ENCODE measurements at regions not wholly inside any gene's neighbourhood (a gene's known extent, or its start where the extent isn't known, plus 50 kb on each side); places are given as distances from the start of the nearest gene placed in this dataset.
"Not testable (repeated sequence)": the region's sequence is repeated elsewhere in the genome, so short reads cannot be mapped to it uniquely, and the experiment has no call there.

DNA sequence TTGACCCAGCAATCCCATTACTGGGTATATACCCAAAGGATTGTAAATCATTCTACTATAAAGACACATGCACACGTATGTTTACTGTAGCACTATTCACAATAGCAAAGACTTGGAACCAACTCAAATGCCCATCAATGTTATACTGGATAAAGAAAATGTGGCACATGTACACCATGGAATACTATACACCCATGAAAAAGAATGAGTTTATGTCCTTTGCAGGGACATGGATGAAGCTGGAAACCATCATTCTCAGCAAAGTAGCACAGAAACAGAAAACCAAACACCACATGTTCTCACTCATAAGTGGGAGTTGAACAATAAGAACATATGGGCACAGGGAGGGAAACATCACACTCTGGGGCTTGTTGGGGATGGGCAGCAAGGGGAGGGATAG lies 83.0 kb upstream of the GRIN3A start:
- H3K27ac Mint-ChIP-seq; H3K27me3 Mint-ChIP-seq (ENCODE audit: insufficient read depth); intact Hi-C loops (cut with micrococcal nuclease); H3K4me3 Mint-ChIP-seq; H3K36me3 Mint-ChIP-seq (ENCODE audit: low read depth); DNase-seq (ENCODE audit: low spot score); H3K4me1 Mint-ChIP-seq (ENCODE audit: low read depth): not testable (repeated sequence)
- peaks cover 12% of the 10 kb centered on the region for H3K9me3 Mint-ChIP-seq

DNA sequence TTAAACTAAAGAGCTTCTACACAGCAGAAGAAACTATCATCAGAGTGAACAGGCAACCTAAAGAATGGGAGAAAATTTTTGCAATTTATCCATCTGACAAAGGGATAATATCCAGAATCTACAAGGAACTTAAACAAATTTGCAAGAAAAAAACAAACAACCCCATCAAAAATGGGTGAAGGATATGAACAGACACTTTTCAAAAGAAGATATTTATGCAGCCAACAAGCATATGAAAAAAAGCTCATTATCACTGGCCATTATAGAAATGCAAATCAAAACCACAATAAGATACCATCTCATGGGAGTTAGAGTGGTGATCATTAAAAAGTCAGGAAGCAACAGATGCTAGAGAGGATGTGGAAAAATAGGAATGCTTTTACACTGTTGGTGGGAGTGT lies 82.5 kb upstream of the GRIN3A start:
- intact Hi-C loops (cut with micrococcal nuclease); H3K27me3 Mint-ChIP-seq (ENCODE audit: insufficient read depth); DNase-seq (ENCODE audit: low spot score); H3K27ac Mint-ChIP-seq; H3K4me1 Mint-ChIP-seq (ENCODE audit: low read depth); H3K4me3 Mint-ChIP-seq; H3K36me3 Mint-ChIP-seq (ENCODE audit: low read depth): not testable (repeated sequence)
- H3K9me3 Mint-ChIP-seq = peaks cover 12% of the 10 kb centered on the region

DNA sequence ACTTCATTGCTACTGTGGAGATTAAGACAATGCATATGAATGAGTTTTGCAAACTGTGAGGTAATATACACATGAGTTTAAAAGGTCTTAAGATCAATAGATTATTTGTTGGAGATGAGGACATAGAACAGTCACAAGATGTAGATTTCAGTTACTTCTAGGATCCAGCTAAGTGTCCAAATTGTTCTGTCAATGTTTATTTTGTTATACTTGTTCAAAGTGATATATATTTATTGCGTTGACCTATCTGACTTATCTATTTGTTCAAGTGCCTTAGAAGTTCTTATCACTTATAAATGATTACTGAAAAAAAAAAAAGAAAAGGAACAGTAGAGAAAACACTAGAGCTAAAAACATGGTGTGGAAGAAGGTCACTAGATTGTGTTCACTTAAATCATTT lies 75.6 kb upstream of the GRIN3A start:
- Mint-ChIP-seq H3K9me3 (peaks cover 6% of the 10 kb centered on the region), H3K4me1 (ENCODE audit: low read depth) (no peaks in the 10 kb centered on the region), H3K27me3 (ENCODE audit: insufficient read depth) (no peaks in the 10 kb centered on the region), H3K27ac (no peak overlapping the region), H3K4me3 (no peak overlapping the region), H3K36me3 (ENCODE audit: low read depth) (no peaks in the 10 kb centered on the region)
- DNase-seq (ENCODE audit: low spot score) = no peak
- intact Hi-C loops (cut with micrococcal nuclease) = no loop called here

DNA sequence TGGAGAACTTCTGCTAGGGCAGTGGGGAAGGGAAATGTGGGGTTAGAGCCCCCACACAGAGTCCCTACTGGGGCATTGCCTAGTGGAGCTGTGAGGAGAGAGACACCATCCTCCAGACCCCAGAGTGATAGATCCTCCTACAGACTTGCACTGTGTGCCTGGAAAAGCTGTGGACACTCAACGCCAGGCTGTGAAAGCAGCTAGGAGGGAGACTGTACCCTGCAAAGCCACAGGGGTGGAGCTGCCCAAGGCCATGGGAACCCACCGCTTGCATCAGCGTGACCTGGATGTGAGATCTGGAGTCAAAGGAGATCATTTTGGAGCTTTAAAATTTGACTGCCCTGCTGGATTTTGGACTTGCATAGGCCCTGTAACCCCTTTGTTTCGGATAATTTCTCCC lies 69.4 kb upstream of the GRIN3A start:
- DNase-seq (ENCODE audit: low spot score); H3K27me3 Mint-ChIP-seq (ENCODE audit: insufficient read depth); intact Hi-C loops (cut with micrococcal nuclease); H3K27ac Mint-ChIP-seq; H3K9me3 Mint-ChIP-seq; H3K4me3 Mint-ChIP-seq; H3K36me3 Mint-ChIP-seq (ENCODE audit: low read depth); H3K4me1 Mint-ChIP-seq (ENCODE audit: low read depth): not testable (repeated sequence)

DNA sequence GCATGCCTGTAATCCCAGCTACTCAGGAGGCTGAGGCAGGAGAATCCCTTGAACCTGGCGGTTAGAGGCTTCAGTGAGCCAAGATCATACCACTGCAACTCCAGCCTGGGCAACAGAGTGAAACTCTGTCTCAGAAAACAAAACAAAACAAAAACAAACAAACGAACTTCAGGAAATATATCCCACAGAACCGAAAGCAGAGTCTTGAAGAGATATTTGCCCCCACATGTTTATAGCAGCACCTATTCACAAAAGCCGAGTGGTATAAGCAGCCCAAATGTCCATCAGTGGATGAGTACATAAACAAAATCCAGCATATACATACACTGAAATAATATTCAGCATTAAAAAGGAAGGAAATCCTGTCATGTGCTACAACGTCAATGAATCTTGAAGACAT lies 57.6 kb upstream of the GRIN3A start:
- intact Hi-C loops (cut with micrococcal nuclease) = no loop called here
- Mint-ChIP-seq H3K27me3 (ENCODE audit: insufficient read depth) (peaks cover 2% of the 10 kb centered on the region), H3K9me3 (no peaks in the 10 kb centered on the region)

DNA sequence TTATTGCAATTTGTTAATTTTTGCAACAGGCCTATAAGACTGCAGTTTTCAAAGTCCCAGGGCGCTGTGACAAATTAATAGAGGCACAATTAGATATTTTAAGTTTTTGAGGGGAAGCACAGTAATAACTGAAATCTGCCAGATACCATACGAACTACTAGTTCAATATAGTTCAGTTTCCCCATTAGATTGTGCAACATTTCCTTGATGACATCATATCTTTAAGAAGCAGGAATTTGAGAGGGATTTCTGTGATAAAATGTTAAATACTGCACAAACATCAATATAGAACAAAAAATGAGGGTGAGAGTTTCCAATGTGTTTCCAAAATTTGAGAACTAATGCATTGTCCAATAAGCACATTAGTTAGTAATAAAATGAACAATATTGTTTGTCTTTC lies 56.7 kb upstream of the GRIN3A start:
- H3K27me3 Mint-ChIP-seq (ENCODE audit: insufficient read depth) = peaks cover 2% of the 10 kb centered on the region
- no peak for DNase-seq (ENCODE audit: low spot score)
- intact Hi-C loops (cut with micrococcal nuclease) = no loop called here

More for the DNA sequence above, 57.6 kb upstream of the GRIN3A start:
- no peak overlapping the region for H3K4me3 Mint-ChIP-seq
- H3K36me3 Mint-ChIP-seq (ENCODE audit: low read depth) = no peaks in the 10 kb centered on the region
- no peak for DNase-seq (ENCODE audit: low spot score)
- no peaks in the 10 kb centered on the region for H3K4me1 Mint-ChIP-seq (ENCODE audit: low read depth)
- no peak overlapping the region for H3K27ac Mint-ChIP-seq

DNA sequence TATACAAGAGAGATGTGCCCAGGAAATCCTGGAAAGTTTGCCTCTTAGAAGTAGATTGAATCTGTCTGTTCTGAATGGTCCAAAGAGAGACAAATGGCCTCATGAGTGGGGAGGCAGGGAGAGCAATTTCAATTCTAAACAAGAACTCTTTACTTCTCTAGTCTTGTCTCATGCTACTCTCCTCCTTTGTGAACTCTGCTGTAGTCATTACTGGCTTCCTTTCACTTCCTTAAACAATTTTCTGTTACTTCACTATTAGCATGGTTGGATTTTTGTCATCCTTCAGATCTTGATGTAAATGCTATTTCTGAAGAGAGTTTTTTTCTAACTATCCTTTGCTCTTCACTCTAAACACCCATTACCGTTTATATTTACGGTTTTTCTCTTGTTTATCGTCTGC lies 54.0 kb upstream of the GRIN3A start:
- Mint-ChIP-seq H3K27me3 (ENCODE audit: insufficient read depth) (peaks cover 2% of the 10 kb centered on the region), H3K9me3 (no peaks in the 10 kb centered on the region)

More for the DNA sequence above, 56.7 kb upstream of the GRIN3A start:
- Mint-ChIP-seq H3K36me3 (ENCODE audit: low read depth) (no peaks in the 10 kb centered on the region), H3K4me3 (no peak overlapping the region), H3K9me3 (no peaks in the 10 kb centered on the region), H3K27ac (no peak overlapping the region), H3K4me1 (ENCODE audit: low read depth) (no peaks in the 10 kb centered on the region)

DNA sequence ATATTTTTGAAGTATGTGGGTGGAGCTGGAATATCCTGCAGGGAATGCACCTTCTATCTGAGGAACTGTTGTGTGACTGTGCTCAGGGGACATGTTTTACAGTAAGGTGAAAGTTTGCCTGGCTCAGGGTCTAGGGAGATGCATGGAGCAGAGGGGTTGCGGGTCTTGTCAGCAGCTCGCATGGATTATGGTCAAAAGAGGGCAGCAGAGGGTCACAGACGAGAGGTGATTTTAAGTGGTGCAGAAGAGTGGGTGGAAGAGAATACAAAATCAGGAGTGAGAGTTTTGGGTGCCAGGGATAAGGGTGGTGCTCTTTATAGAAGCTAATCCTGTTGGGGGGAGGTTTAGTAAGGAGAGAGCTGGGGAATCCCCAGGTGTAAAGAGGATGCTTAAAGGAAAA lies 53.5 kb upstream of the GRIN3A start:
- Mint-ChIP-seq H3K27ac (no peak overlapping the region), H3K4me3 (no peak overlapping the region), H3K36me3 (ENCODE audit: low read depth) (no peaks in the 10 kb centered on the region), H3K4me1 (ENCODE audit: low read depth) (no peaks in the 10 kb centered on the region), H3K9me3 (no peaks in the 10 kb centered on the region), H3K27me3 (ENCODE audit: insufficient read depth) (peaks cover 2% of the 10 kb centered on the region)
- no peak for DNase-seq (ENCODE audit: low spot score)
- intact Hi-C loops (cut with micrococcal nuclease) = no loop called here

More for the DNA sequence above, 54.0 kb upstream of the GRIN3A start:
- Mint-ChIP-seq H3K36me3 (ENCODE audit: low read depth) (no peaks in the 10 kb centered on the region), H3K4me3 (no peak overlapping the region), H3K4me1 (ENCODE audit: low read depth) (no peaks in the 10 kb centered on the region), H3K27ac (no peak overlapping the region)
- DNase-seq (ENCODE audit: low spot score) = no peak
- intact Hi-C loops (cut with micrococcal nuclease) = no loop called here

DNA sequence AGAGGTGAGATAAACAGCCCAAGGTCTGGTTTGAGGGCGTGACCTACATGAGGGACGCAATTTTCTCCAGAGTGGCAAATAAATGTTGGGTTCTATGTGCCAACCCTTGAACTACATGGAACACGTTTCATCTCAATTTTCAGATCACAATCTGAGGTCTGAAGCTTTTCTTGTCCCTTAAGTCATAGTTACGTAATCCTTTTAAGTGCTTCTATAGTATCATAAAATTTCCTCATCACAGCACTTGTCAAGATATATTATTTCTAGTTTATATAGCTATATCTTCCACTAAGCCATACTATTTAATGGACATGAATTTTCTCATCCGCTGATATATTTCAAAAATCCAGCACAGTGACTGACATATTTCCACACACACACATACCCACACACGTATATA lies 53.1 kb upstream of the GRIN3A start:
- no peak for DNase-seq (ENCODE audit: low spot score)
- no peak overlapping the region for H3K4me3 Mint-ChIP-seq
- H3K9me3 Mint-ChIP-seq = no peaks in the 10 kb centered on the region
- H3K27me3 Mint-ChIP-seq (ENCODE audit: insufficient read depth) = peaks cover 2% of the 10 kb centered on the region
- H3K27ac Mint-ChIP-seq = no peak overlapping the region
- no peaks in the 10 kb centered on the region for H3K36me3 Mint-ChIP-seq (ENCODE audit: low read depth)
- H3K4me1 Mint-ChIP-seq (ENCODE audit: low read depth) = no peaks in the 10 kb centered on the region
- intact Hi-C loops (cut with micrococcal nuclease) = no loop called here
